GM12891 (cell line): ENCODE measurements at regions not wholly inside any gene's neighbourhood (a gene's known extent, or its start where the extent isn't known, plus 50 kb on each side); places are given as distances from the start of the nearest gene placed in this dataset.

Experiments used
- PAX5 ChIP-seq: IDR thresholded peaks from 2 replicates; pipeline ENCODE4 v1.6.1; 2011; ENCODE audit warnings: low read length, moderate library complexity, mild to moderate bottlenecking; ENCODE audit not compliant: insufficient read depth, severe bottlenecking
- POLR2A ChIP-seq: IDR thresholded peaks from 2 replicates; pipeline ENCODE4 v1.6.1; 2011; ENCODE audit warnings: low read depth, low read length, control low read depth
- POLR2AphosphoS5 ChIP-seq: IDR thresholded peaks from 2 replicates; pipeline ENCODE4 v1.6.1; 2011; ENCODE audit warnings: low read depth, low read length, control low read depth
- POU2F2 ChIP-seq: IDR thresholded peaks from 2 replicates; pipeline ENCODE4 v1.6.1; 2011; ENCODE audit warnings: low read depth, mild to moderate bottlenecking, control low read depth, low read length, moderate library complexity
- SPI1 ChIP-seq: IDR thresholded peaks from 2 replicates; pipeline ENCODE4 v1.6.1; 2011; ENCODE audit warnings: low read depth, low read length, control low read depth
- TAF1 ChIP-seq: IDR thresholded peaks from 2 replicates; pipeline ENCODE4 v1.6.1; 2011; ENCODE audit warnings: low read depth, low read length, control low read depth

DNA sequence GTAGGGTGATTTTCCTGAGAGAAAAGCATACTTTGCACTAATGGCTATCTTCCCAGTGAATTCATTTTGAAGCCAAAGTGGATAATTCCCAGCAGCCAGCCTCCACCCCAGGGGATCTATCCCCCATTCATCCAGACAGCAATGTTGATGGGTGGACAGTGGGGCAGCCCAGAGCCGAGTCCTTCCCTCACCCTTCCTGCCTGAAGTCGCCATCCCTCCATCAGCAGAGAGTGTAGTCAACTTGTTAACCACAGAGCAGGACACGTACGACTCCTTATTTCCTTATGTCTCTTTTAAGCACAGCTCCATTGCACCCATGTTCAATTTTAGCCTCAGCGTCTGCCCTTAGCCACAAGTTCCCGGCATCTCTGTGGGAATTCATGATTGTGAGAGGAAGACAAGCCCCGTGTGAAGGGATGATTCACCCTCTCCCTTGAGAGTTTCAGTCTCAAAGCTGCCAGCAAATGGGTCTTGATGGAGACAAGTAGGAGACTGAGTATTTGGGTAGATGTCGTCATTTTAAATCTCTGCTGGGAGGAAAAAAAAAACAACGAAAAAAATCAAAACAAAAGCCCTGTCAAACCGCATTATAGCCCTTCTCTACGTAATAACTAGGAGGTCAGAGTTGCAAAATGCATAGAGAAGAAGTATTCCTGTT, 58.3 kb upstream of the MEDAG start:
- TF ChIP-seq POLR2A (no peak), TAF1 (no peak), POLR2AphosphoS5 (no peak), SPI1 (no peak), PAX5 (no peak), POU2F2 (no peak)
